GM10248 (cell line): ENCODE measurements at regions not wholly inside any gene's neighbourhood (a gene's known extent, or its start where the extent isn't known, plus 50 kb on each side); places are given as distances from the start of the nearest gene placed in this dataset.

Experiments
- CTCF ChIA-PET: fragments of 300-600 bp; sonication (Branson Sonifier 250); formaldehyde crosslinking; extraction: SDS; loops from one replicate; lab custom pipeline; 2021; ENCODE audit warnings: antibody characterized with exemption; lab: Yijun Ruan, JAX
- POLR2A ChIA-PET: fragments of 350-650 bp; sonication (Branson Sonifier 250); formaldehyde crosslinking; extraction: SDS; loops from one replicate; lab custom pipeline; 2020; ENCODE audit warnings: antibody characterized with exemption; lab: Yijun Ruan, JAX
- DNase-seq: peaks from one replicate; pipeline ENCODE4 v3.0.0; 2012; ENCODE audit errors: extremely low spot score
- TF ChIP-seq, protein P1 (sequence below): IDR thresholded peaks from 2 replicates; pipeline ENCODE4 v1.5.1; 2012; ENCODE audit warnings: mild to moderate bottlenecking, low read depth; ENCODE audit errors: extremely low read depth, missing control alignments, control extremely low read depth

GRCh38 chr3:170643831-170644230 lies 58.0 kb upstream of the SLC7A14 start:
- DNase-seq: no peak
- CTCF ChIA-PET: no interaction called here
- TF ChIP-seq, protein P1, sequence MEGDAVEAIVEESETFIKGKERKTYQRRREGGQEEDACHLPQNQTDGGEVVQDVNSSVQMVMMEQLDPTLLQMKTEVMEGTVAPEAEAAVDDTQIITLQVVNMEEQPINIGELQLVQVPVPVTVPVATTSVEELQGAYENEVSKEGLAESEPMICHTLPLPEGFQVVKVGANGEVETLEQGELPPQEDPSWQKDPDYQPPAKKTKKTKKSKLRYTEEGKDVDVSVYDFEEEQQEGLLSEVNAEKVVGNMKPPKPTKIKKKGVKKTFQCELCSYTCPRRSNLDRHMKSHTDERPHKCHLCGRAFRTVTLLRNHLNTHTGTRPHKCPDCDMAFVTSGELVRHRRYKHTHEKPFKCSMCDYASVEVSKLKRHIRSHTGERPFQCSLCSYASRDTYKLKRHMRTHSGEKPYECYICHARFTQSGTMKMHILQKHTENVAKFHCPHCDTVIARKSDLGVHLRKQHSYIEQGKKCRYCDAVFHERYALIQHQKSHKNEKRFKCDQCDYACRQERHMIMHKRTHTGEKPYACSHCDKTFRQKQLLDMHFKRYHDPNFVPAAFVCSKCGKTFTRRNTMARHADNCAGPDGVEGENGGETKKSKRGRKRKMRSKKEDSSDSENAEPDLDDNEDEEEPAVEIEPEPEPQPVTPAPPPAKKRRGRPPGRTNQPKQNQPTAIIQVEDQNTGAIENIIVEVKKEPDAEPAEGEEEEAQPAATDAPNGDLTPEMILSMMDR: no peak
- POLR2A ChIA-PET: no interaction called here

DNA sequence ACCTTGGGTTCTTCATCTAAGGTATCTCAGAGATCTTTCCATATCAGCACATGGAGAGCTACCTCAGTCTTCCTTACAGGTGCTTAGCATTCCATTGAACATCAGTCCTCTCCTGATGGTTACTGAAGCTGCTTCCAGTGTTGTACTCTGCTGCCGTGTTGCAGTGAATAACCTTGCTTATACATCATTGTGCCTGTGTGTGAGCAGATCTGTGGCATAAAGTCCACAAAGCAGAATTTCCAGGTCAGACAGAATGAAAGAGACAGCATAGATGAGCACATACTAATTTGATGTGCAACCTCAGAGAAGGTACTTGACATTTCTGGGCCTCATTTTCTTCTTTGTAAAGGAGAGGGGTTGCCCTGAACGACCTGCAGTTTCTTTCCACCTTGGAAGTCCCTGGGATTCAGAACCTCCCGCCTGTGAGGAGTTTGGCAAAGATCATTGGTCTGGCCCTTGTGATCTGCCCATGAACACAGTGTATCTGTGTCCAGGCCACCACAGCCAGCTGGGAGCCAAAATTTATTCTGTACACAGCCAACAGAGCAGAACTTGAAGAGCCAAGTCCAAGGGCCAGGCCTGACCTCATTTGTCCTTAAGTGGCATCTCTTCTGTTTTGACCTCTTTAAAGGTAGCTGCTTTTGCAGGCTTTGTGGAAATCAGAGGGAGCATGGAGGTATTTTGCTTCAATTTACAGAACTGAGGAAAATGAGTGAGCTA lies 57.2 kb upstream of the SLC7A14 start:
- POLR2A ChIA-PET: no interaction called here
- DNase-seq: no peak
- CTCF ChIA-PET: no interaction called here
- TF ChIP-seq, protein P1: no peak

DNA sequence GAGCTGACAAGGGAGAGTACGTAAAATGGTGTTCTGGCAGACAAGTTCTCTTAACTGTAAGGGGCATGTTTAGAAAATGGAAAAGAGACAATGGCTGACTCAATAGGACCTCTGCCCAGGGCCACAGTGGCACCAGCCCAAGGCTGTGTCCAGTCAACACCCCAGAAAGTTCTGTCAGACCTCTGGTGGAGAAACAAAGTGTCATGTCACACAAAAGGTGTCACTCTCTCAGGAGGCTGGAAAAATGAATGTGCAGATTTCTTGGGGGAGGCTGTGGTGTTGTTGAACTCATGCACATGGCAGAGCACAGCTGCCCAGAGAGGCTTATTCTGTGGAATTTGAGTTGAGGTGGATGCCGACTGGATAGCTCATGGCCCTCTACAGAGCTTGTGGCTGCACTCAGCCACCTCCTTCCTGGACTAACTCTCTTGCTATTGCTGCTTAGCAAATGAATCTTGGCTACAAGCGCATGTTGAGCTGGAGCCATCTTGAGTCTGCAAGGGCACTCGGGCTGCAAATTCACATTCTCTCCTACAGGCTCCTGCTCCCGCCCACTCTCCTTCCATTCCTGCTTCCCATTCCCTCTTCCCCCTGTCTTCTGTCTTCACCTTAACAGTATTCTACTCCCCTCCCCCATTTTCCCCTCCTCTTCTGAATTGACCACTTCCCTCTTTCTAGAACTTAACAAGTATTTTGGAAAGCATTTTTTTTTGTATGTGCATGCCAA lies 55.8 kb upstream of the SLC7A14 start:
- ChIA-PET CTCF (no interaction called here), POLR2A (no interaction called here)
- DNase-seq: no peak
- TF ChIP-seq, protein P1: no peak

GRCh38 chr3:170640737-170641171 lies 54.9 kb upstream of the SLC7A14 start:
- TF ChIP-seq, protein P1: no peak
- POLR2A ChIA-PET: no interaction called here
- CTCF ChIA-PET: interaction anchor here (1.0 kb wide), 1 partner anchor 73 kb away, joined by 3 read pairs; no protein-coding TSS in a partner anchor
- no peak for DNase-seq

DNA sequence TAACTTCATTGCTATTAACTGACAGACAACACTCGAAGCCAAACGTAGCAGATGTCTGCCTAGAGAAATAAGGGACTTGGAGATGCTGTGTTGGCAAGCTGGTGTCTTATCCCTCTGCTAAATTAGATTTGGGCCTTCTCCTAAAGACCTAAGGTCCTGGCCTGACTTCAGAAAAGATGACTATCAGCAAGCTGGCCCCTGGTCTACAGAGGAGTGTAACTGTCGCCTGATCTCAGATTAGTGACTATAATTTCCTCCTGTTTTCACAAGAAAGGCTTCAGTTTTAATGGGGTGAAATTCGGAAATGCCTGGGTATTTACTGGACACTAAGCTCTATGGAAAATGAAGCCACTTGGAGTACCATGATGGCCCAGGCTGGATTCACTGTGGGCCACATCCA lies 53.1 kb upstream of the SLC7A14 start:
- POLR2A ChIA-PET: no interaction called here
- TF ChIP-seq, protein P1: no peak
- CTCF ChIA-PET: no interaction called here
- DNase-seq: no peak

DNA sequence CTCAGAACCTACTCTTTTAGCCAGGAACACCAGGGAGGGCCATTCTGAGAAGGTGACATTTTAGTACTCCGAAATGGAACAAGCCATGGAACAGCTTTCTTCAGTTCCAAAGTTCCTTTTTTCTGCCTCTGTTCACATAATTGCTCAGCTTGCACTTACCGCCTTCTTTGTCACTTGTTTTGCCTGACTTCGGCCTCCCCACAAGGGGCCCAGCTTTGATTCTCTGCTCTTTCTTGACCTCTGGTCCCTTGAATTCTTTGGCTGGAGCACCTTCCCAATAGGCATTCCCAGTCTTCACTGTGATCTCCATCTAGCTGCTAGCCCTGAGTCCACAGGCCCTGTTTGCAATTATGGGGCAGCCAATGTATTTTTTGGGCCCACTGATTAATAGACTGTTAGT lies 51.4 kb upstream of the SLC7A14 start:
- ChIA-PET CTCF (no interaction called here), POLR2A (no interaction called here)
- DNase-seq: no peak
- TF ChIP-seq, protein P1: no peak
